HCT116 (cell line): ENCODE measurements at regions not wholly inside any gene's neighbourhood (a gene's known extent, or its start where the extent isn't known, plus 50 kb on each side); places are given as distances from the start of the nearest gene placed in this dataset.

Experiments
- ATAC-seq: fragments of 200-7000 bp; cut with Tn5 transposase; 2 replicates; pipeline ENCODE4 v1.9.1; 2020; ENCODE audit warnings: mild to moderate bottlenecking, moderate library complexity
- BruUV-seq: library from RNA; stranded (reverse); fragments of 400-500 nt; replicated peaks from 2 replicates; lab custom pipeline; 2021; lab: Mats Ljungman, UMichigan
- CTCF ChIA-PET: fragments of 300-600 bp; sonication (Branson Sonifier 250); formaldehyde crosslinking; loops from one replicate; lab custom pipeline; 2021; ENCODE audit warnings: antibody characterized with exemption; lab: Charles Lee
- POLR2A ChIA-PET: fragments of 300-600, 350-600 bp; sonication (Branson Sonifier 250); formaldehyde crosslinking; loops from one replicate; lab custom pipeline; 2021; ENCODE audit warnings: antibody characterized with exemption; lab: Charles Lee
- RAD21 ChIA-PET, 2 experiments: fragments of 300-600 bp; sonication (Branson Sonifier 250); formaldehyde crosslinking; loops; one replicate each; lab custom pipeline; 2023; ENCODE audit warnings: low total read pairs in 2 of 2; ENCODE audit not compliant: uncharacterized antibody in 2 of 2, unreplicated experiment in 2 of 2, low non-redundant PET in 1 of 2; lab: Charles Lee
- DNase-seq: peaks from one replicate; pipeline ENCODE4 v3.0.0-alpha.2; 2010; ENCODE audit warnings: low read depth, low spot score
- H2AFZ ChIP-seq: fragments of 200-600 bp; shearing (Covaris generic), sonication (generic); 2 replicates; pipeline ENCODE4 v1.6.1; 2017; ENCODE audit warnings: low read depth, mixed run types, mixed read lengths, antibody characterized with exemption, low read length; ENCODE audit not compliant: poor library complexity, severe bottlenecking
- H3K27ac ChIP-seq: 2 replicates; pipeline ENCODE4 v1.5.1; 2012; ENCODE audit warnings: low read depth, low read length
- H3K27me3 ChIP-seq: fragments of 200-600 bp; sonication (generic); 2 replicates; pipeline ENCODE4 v1.6.1; 2016; ENCODE audit warnings: mixed run types, low read length, mixed read lengths; ENCODE audit not compliant: insufficient read depth
- H3K36me3 ChIP-seq, 2 experiments: fragments of 200-500 bp in 1 of 2; fragments of 200-600 bp in 1 of 2; sonication (Bioruptor generic) in 1 of 2; sonication (generic) in 1 of 2; 2 replicates each; pipeline versions ENCODE4 v1.5.1 to v1.6.1; 2014 to 2016; ENCODE audit warnings: low read length in 2 of 2, inconsistent platforms in 1 of 2, mixed read lengths in 1 of 2, mixed run types in 1 of 2; ENCODE audit not compliant: insufficient read depth in 2 of 2, control insufficient read depth in 1 of 2
- H3K4me1 ChIP-seq, 2 experiments: fragments of 200-600 bp in 1 of 2; sonication (generic) in 1 of 2; 2 replicates each; pipeline versions ENCODE4 v1.5.1 to v1.6.1; 2012 to 2017; ENCODE audit warnings: low read length in 2 of 2, inconsistent platforms in 1 of 2, mild to moderate bottlenecking in 1 of 2, mixed read lengths in 1 of 2, mixed run types in 1 of 2, moderate library complexity in 1 of 2; ENCODE audit not compliant: insufficient read depth in 2 of 2, control insufficient read depth in 1 of 2
- H3K4me2 ChIP-seq: fragments of 200-600 bp; sonication (generic); 2 replicates; pipeline ENCODE4 v1.6.1; 2017; ENCODE audit warnings: mixed run types, low read length, mixed read lengths
- H3K4me3 ChIP-seq, 2 experiments: fragments of 200-600 bp in 1 of 2; sonication (generic) in 1 of 2; replicated peaks in 1 of 2; 2 replicates each; pipeline ENCODE4 v1.5.1; 2011 to 2016; ENCODE audit warnings: low read length in 2 of 2, control low read depth in 1 of 2, low read depth in 1 of 2, mild to moderate bottlenecking in 1 of 2, mixed read lengths in 1 of 2, mixed run types in 1 of 2
- H3K79me2 ChIP-seq: fragments of 200-600 bp; sonication (generic); 2 replicates; pipeline ENCODE4 v1.6.1; 2017; ENCODE audit warnings: mild to moderate bottlenecking, mixed run types, low read length, moderate library complexity, mixed read lengths; ENCODE audit not compliant: insufficient read depth
- H3K9ac ChIP-seq: fragments of 200-600 bp; sonication (generic); 2 replicates; pipeline ENCODE4 v1.6.1; 2016; ENCODE audit warnings: low read length, mixed read lengths
- H3K9me2 ChIP-seq: fragments of 200-600 bp; sonication (generic), shearing (Covaris generic); 2 replicates; pipeline ENCODE4 v1.6.1; 2017; ENCODE audit warnings: mixed run types, mild to moderate bottlenecking, moderate library complexity; ENCODE audit not compliant: insufficient read depth
- H3K9me3 ChIP-seq, 2 experiments: fragments of 200-500 bp in 1 of 2; fragments of 200-600 bp in 1 of 2; sonication (Bioruptor generic) in 1 of 2; sonication (generic) in 1 of 2; 2 replicates each; pipeline ENCODE4 v1.6.1; 2014 to 2017; ENCODE audit warnings: low read length in 2 of 2, mixed read lengths in 2 of 2, inconsistent platforms in 1 of 2, low read depth in 1 of 2, mild to moderate bottlenecking in 1 of 2, mixed run types in 1 of 2, moderate library complexity in 1 of 2; ENCODE audit not compliant: control insufficient read depth in 1 of 2, insufficient read depth in 1 of 2
- H4K20me1 ChIP-seq: fragments of 200-600 bp; sonication (generic), shearing (Covaris generic); 2 replicates; pipeline ENCODE4 v1.6.1; 2017; ENCODE audit warnings: mixed run types, mild to moderate bottlenecking, moderate library complexity; ENCODE audit not compliant: insufficient read depth
- CEBPB ChIP-seq: IDR thresholded peaks from 2 replicates; pipeline ENCODE4 v1.6.1; 2012; ENCODE audit warnings: low read depth
- EGR1 ChIP-seq: IDR thresholded peaks from 2 replicates; pipeline ENCODE4 v1.6.1; 2012; ENCODE audit warnings: low read depth
- EZH2 ChIP-seq: fragments of 200-600 bp; sonication (generic); IDR thresholded peaks from 2 replicates; pipeline ENCODE4 v1.6.1; 2017; ENCODE audit warnings: antibody characterized with exemption, mixed run types
- EZH2phosphoT487 ChIP-seq: fragments of 200-600 bp; IDR thresholded peaks from 2 replicates; pipeline ENCODE4 v1.6.1; 2018; ENCODE audit warnings: antibody characterized with exemption, borderline replicate concordance
- FOSL1 ChIP-seq: IDR thresholded peaks from 2 replicates; pipeline ENCODE4 v1.6.1; 2012; ENCODE audit warnings: low read depth
- JUND ChIP-seq: IDR thresholded peaks from 2 replicates; pipeline ENCODE4 v1.6.1; 2012
- POLR2AphosphoS5 ChIP-seq: IDR thresholded peaks from 2 replicates; pipeline ENCODE4 v1.6.1; 2011; ENCODE audit warnings: mild to moderate bottlenecking, low read depth, low read length, moderate library complexity
- RAD21 ChIP-seq: IDR thresholded peaks from 2 replicates; pipeline ENCODE4 v1.6.1; 2012; ENCODE audit warnings: low read depth, mild to moderate bottlenecking
- SP1 ChIP-seq: IDR thresholded peaks from 2 replicates; pipeline ENCODE4 v1.6.1; 2012; ENCODE audit warnings: low read depth
- YY1 ChIP-seq: IDR thresholded peaks from 2 replicates; pipeline ENCODE4 v1.6.1; 2011; ENCODE audit warnings: low read length, low read depth, moderate library complexity, mild to moderate bottlenecking; ENCODE audit not compliant: insufficient replicate concordance; ENCODE audit errors: extremely low read depth
- ZNF274 ChIP-seq: fragments of 200-500 bp; sonication (Bioruptor generic); IDR thresholded peaks from 2 replicates; pipeline ENCODE4 v1.6.1; 2014; ENCODE audit warnings: mild to moderate bottlenecking, low read depth, low read length, inconsistent platforms
- intact Hi-C: fragments of 100-400 bp; cut with micrococcal nuclease; formaldehyde crosslinking; loops from 2 replicates; pipeline ENCODE4 v1.10.0; 2022
- TF ChIP-seq, protein P1 (sequence below): IDR thresholded peaks from 2 replicates; pipeline ENCODE4 v1.6.1; 2012
- TF ChIP-seq, protein P2 (sequence below): IDR thresholded peaks from 2 replicates; pipeline ENCODE4 v1.6.1; 2011; ENCODE audit warnings: mild to moderate bottlenecking, low read length, moderate library complexity; ENCODE audit not compliant: insufficient replicate concordance; ENCODE audit errors: extremely low read depth
- TF ChIP-seq, protein P3 (sequence below): IDR thresholded peaks from 2 replicates; pipeline ENCODE4 v1.6.1; 2012

DNA sequence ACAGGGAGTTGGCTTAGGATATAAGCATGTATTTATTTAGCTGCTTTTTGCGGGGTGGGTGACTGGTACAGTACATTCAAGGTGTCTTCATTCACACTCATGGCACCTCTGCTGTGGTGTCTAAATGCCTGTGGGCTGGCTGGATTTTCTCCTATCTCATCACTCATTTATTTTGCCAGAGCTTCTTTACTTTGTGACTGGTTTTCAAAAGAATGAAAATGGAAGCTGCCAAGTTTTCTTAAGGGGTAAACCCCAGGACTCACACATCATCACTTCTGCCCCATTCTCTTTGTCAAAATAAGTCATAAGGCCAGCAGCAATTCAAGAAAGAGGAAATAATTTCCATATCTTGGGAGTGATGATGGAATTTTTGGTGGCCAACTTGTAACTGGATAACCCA lies 493.4 kb upstream of the ALCAM start:
- Histone ChIP-seq H3K4me1 (no peaks in the 10 kb centered on the region), H3K27me3 (no peaks in the 10 kb centered on the region), H3K4me2 (no peak overlapping the region), H4K20me1 (no peaks in the 10 kb centered on the region), H3K79me2 (no peaks in the 10 kb centered on the region), H3K27ac (no peak overlapping the region), H3K9me2 (no peaks in the 10 kb centered on the region), H3K4me3 (no peak overlapping the region), H3K36me3 (no peaks in the 10 kb centered on the region), H3K9me3 (no peaks in the 10 kb centered on the region), H3K9ac (no peak overlapping the region), H2AFZ (no peak overlapping the region)
- BruUV-seq = no TSS peak
- DNase-seq (no peak), ATAC-seq (no peak)
- CTCF ChIA-PET = no interaction called here
- POLR2A ChIA-PET = no interaction called here
- TF ChIP-seq SP1 = no peak
- TF ChIP-seq EZH2phosphoT487 = no peak
- TF ChIP-seq, protein P1, sequence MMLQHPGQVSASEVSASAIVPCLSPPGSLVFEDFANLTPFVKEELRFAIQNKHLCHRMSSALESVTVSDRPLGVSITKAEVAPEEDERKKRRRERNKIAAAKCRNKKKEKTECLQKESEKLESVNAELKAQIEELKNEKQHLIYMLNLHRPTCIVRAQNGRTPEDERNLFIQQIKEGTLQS = no peak
- TF ChIP-seq ZNF274 = no peak
- TF ChIP-seq CEBPB = no peak
- TF ChIP-seq POLR2AphosphoS5 = no peak
- RAD21 ChIA-PET = no interaction called here
- intact Hi-C loops = no loop called here

DNA sequence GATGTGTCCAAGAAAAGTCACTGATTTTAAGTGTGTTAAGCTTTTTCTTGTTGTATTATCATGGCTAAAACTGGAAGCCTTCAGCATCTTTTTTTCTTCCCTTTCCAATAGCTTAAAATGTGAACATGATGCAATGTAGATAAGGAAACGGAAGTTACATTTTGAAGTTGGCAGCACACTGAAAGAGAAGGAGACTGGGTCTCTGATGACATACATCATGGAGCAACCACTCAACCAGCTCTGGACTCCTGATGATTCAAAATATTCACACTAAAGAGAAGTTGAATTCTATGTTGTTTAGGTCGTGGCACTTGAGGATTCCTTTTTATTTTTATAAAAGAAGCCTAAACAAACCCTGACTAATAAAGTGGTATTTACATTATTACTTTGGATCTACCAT lies 488.3 kb upstream of the ALCAM start:
- H4K20me1 ChIP-seq = no peaks in the 10 kb centered on the region
- no peak overlapping the region for H3K9ac ChIP-seq
- no peak overlapping the region for H3K4me2 ChIP-seq
- H3K9me3 ChIP-seq = no peaks in the 10 kb centered on the region
- no peak for ATAC-seq
- H3K9me2 ChIP-seq = no peaks in the 10 kb centered on the region
- H3K4me1 ChIP-seq = no peaks in the 10 kb centered on the region
- no TSS peak for BruUV-seq
- H3K4me3 ChIP-seq = no peak overlapping the region
- H3K27ac ChIP-seq = no peak overlapping the region
- DNase-seq = no peak
- H3K27me3 ChIP-seq = no peaks in the 10 kb centered on the region
- no peak for TF ChIP-seq CEBPB
- TF ChIP-seq SP1 = no peak
- no peak for TF ChIP-seq RAD21
- TF ChIP-seq EZH2 = no peak
- TF ChIP-seq YY1 = no peak
- TF ChIP-seq, protein P2, sequence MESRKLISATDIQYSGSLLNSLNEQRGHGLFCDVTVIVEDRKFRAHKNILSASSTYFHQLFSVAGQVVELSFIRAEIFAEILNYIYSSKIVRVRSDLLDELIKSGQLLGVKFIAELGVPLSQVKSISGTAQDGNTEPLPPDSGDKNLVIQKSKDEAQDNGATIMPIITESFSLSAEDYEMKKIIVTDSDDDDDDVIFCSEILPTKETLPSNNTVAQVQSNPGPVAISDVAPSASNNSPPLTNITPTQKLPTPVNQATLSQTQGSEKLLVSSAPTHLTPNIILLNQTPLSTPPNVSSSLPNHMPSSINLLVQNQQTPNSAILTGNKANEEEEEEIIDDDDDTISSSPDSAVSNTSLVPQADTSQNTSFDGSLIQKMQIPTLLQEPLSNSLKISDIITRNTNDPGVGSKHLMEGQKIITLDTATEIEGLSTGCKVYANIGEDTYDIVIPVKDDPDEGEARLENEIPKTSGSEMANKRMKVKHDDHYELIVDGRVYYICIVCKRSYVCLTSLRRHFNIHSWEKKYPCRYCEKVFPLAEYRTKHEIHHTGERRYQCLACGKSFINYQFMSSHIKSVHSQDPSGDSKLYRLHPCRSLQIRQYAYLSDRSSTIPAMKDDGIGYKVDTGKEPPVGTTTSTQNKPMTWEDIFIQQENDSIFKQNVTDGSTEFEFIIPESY = no peak
- TF ChIP-seq, protein P3, sequence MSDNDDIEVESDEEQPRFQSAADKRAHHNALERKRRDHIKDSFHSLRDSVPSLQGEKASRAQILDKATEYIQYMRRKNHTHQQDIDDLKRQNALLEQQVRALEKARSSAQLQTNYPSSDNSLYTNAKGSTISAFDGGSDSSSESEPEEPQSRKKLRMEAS = no peak
- TF ChIP-seq EGR1 = no peak
- TF ChIP-seq JUND = no peak
- TF ChIP-seq FOSL1 = no peak
- H3K36me3 ChIP-seq = no peaks in the 10 kb centered on the region
- POLR2A ChIA-PET = no interaction called here
- no peak overlapping the region for H2AFZ ChIP-seq
- intact Hi-C loops = no loop called here
- no peaks in the 10 kb centered on the region for H3K79me2 ChIP-seq
- CTCF ChIA-PET = no interaction called here
- RAD21 ChIA-PET = no interaction called here
